GM18508 (cell line): ENCODE measurements at regions not wholly inside any gene's neighbourhood (a gene's known extent, or its start where the extent isn't known, plus 50 kb on each side); places are given as distances from the start of the nearest gene placed in this dataset.

ENCODE experiments used
- ATAC-seq: cut with Tn5 transposase; IDR thresholded peaks from one replicate; pipeline ENCODE4 v1.9.1; 2021; ENCODE audit warnings: moderate number of reproducible peaks; ENCODE audit not compliant: insufficient read depth, unreplicated experiment

DNA sequence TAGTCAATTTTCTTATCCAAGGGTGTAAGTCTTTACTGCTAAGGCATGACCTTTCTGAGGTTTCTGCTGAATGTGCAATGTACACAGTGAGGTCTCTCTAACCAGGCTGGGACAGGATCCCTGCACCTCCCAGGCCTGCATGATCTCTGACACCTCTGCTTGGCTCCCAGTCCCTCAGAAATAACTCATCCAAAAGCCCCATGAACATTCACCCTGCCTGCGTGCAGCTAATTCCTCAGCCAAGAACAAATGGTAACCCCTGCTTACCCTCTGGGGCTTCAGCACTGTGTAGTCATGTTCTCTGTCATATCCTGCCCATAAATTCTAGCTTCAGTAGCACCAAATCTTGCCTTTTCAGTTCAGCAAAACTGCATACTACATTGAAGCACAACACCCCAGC is 1146.3 kb upstream of the MIR17HG start:
- no peak for ATAC-seq

- ATAC-seq: no peak
Measured at GRCh38 chr13:90201676-90202460, 1145.6 kb upstream of the MIR17HG start.

GRCh38 chr13:90205081-90205480 is 1142.4 kb upstream of the MIR17HG start:
- ATAC-seq: no peak

DNA sequence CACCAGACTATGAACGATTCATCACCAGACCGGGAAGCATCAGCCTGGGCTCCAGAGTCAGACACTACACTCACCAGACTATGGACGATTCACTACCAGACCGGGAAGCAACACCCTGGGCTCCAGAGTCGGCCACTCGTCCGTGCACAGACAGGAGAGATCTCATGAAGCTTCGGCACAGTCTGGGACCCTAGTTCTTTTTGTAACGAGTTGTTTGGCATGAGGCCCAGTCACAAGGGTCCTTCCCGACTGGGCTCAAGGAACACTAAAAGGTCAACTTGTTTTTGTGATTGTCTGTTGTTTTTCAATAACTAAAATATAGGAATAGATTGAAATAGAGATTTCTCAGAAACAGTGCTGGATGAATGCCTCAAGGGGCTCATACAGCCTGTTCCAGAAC is 1141.6 kb upstream of the MIR17HG start:
- no peak for ATAC-seq

- ATAC-seq: no peak
Measured at GRCh38 chr13:90217275-90217674, 1130.2 kb upstream of the MIR17HG start.

- no peak for ATAC-seq
Measured at GRCh38 chr13:90222758-90223157, 1124.7 kb upstream of the MIR17HG start.

DNA sequence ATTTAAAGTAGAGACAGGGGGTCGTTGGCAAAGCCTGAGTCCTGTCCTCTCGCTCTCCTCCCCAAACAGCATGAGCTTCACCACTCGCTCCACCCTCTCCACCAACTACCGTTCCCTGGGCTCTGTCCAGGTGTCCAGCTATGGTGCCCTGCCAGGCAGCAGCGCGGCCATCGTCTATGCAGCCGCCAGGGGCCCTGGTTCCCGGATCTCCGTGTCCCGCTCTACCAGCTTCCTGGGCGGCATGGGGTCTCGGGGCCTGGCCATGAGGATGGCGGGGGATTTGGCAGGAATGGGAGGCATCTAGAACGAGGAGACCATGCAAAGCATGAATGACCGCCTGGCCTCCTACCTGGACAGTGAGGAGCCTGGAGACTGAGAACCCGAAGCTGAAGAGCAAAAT is 1117.2 kb upstream of the MIR17HG start:
- ATAC-seq: no peak

- ATAC-seq: no peak
Measured at GRCh38 chr13:90232291-90232690, 1115.2 kb upstream of the MIR17HG start.

- ATAC-seq: no peak
Measured at GRCh38 chr13:90233933-90234672, 1113.4 kb upstream of the MIR17HG start.

GRCh38 chr13:90237852-90238251 is 1109.6 kb upstream of the MIR17HG start:
- no peak for ATAC-seq

- ATAC-seq: no peak
Measured at GRCh38 chr13:90238413-90238812, 1109.1 kb upstream of the MIR17HG start.

GRCh38 chr13:90239130-90239529 is 1108.4 kb upstream of the MIR17HG start:
- ATAC-seq: no peak

- no peak for ATAC-seq
Measured at GRCh38 chr13:90246005-90246404, 1101.5 kb upstream of the MIR17HG start.

DNA sequence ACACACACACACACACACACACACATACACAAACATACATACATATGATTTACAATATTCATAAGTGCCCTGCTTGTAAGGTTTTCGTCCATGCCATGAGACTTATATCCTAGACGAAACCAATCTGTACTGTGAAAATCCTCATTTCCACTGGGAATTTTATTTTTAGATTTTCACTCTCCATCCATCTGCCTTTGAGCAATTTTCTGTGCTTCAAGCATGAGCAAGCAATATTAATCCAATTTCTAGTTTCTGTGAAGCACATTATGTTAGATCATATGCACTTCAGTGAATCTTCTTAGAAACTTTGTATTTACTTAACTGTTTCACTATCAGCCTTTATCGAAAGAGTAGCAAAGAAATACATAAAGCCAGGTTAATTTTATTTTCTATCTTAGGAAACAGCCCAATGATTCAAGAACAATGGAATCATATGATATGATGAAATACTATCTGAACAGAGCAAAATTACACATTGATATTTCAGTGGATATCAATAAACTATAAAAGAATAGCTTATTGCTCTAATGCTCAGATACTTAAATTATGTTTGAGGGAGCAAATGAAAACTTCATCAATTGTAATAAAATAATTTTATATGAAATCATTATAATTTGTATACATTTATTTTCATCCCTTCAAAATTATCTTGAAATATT is 1100.7 kb upstream of the MIR17HG start:
- ATAC-seq: no peak

DNA sequence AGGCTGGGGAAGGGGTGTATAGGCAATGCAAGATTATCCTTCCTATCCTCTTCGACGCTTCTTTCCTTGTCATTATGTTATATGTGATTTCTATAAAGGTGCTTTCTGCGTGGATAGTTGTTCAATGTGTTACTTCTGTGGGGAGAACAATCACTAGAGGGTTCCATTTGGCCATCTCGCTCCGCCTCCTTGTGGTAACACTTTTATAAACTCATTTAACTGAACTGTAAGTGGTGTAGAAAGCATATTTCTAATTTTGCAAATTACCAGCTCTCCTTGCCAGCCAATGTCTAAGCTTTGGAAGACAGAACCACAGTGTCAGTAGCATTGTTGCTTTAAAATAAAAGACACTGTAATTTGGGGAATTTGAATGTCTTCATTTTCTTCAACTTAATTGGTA is 1093.7 kb upstream of the MIR17HG start:
- no peak for ATAC-seq

GRCh38 chr13:90254437-90254836 is 1093.0 kb upstream of the MIR17HG start:
- no peak for ATAC-seq

DNA sequence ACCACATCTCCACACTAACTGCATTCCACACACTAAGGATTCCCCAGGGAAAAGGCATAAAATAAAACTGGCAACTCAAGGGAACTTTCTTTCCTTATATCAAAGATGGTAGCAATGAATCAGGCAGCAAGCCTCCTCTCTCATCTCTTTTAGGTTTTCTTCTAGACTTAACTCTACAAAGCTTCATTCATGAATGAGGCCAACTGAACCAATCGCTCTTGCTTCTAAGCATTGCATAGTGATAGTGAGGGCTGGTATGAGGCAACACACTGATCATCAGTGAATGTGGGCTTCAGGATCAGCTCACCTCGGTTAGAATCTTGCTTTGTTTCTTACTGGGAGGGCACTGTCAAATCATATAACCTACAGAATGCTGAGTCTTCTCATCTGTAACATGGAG is 1090.7 kb upstream of the MIR17HG start:
- ATAC-seq: no peak

DNA sequence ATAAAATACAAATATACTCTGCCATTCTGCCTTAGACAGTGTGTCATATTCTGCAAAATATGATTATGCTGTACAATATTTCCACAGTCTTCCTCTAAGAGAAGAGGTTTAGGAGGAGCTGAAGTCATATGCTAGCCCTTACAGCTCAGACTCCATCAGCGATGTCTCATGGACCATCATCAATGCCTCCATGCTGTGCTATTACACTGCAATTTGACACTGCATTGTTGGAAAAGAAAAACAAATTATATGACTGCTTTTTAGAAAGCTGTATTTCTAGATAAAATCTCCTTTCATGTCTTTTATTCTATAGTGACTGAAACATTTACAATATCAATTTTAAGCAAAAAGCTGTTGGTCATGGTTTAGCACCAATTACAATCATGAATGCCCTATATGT is 1089.4 kb upstream of the MIR17HG start:
- ATAC-seq: no peak

- no peak for ATAC-seq
Measured at GRCh38 chr13:90261343-90261742, 1086.1 kb upstream of the MIR17HG start.

- ATAC-seq: no peak
Measured at GRCh38 chr13:90270226-90270625, 1077.3 kb upstream of the MIR17HG start.

DNA sequence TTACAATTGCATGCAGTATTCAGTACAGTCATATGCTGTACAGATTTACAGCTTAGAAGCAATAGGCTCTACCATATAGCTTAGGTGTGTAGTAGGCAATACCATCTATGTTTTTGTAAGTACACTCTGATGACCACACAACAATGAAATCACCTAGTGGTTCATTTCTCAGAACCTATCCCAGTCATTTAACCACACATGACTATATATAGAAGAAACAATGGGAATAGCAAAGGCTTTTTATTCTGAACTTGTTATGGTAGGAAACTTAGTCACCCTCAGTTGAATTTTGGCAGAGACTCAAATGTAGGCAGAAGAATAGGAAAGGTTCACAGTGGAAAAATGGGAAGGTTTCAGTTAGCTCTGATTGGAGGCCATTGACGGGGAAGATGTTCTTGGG is 1075.1 kb upstream of the MIR17HG start:
- ATAC-seq: no peak
